D721Med (cell line): ENCODE measurements at regions not wholly inside any gene's neighbourhood (a gene's known extent, or its start where the extent isn't known, plus 50 kb on each side); places are given as distances from the start of the nearest gene placed in this dataset.

ENCODE experiments used
- DNase-seq: peaks from one replicate; pipeline ENCODE4 v3.0.0; 2011; ENCODE audit warnings: low spot score; ENCODE audit not compliant: insufficient read length
- FAIRE-seq: peaks from 2 replicates; lab custom pipeline; 2011; peaks lifted over from hg19 to GRCh38; lab: Jason Lieb, UNC
- CTCF ChIP-seq: IDR thresholded peaks from 2 replicates; pipeline ENCODE4 v1.5.1; 2012; ENCODE audit warnings: mild to moderate bottlenecking, control low read depth; ENCODE audit not compliant: insufficient read depth; ENCODE audit errors: missing control alignments

GRCh38 chr7:35494407-35494806 lies 200.5 kb downstream of the HERPUD2 start:
- no peak for FAIRE-seq
- no peak for TF ChIP-seq CTCF

GRCh38 chr7:35492451-35493175 lies 202.3 kb downstream of the HERPUD2 start:
- no peak for TF ChIP-seq CTCF
- DNase-seq: no peak
- FAIRE-seq: no peak

More at GRCh38 chr7:35494407-35494806, 200.5 kb downstream of the HERPUD2 start:
- no peak for DNase-seq

GRCh38 chr7:35491233-35491632 lies 203.7 kb downstream of the HERPUD2 start:
- DNase-seq: no peak
- no peak for TF ChIP-seq CTCF
- FAIRE-seq: no peak

GRCh38 chr7:35487841-35488240 lies 207.1 kb downstream of the HERPUD2 start:
- FAIRE-seq: no peak
- no peak for TF ChIP-seq CTCF
- no peak for DNase-seq

- no peak for FAIRE-seq
- no peak for TF ChIP-seq CTCF
- no peak for DNase-seq
Observed at GRCh38 chr7:35487402-35487801, 207.5 kb downstream of the HERPUD2 start.

- FAIRE-seq (no peak), DNase-seq (no peak)
- no peak for TF ChIP-seq CTCF
Observed at GRCh38 chr7:35485436-35485835, 209.5 kb downstream of the HERPUD2 start.

GRCh38 chr7:35483568-35483967 lies 211.4 kb downstream of the HERPUD2 start:
- FAIRE-seq (no peak), DNase-seq (no peak)
- TF ChIP-seq CTCF: no peak
